HS-27A (cell line): ENCODE measurements at regions not wholly inside any gene's neighbourhood (a gene's known extent, or its start where the extent isn't known, plus 50 kb on each side); places are given as distances from the start of the nearest gene placed in this dataset.

ENCODE experiments used
- DNase-seq: peaks from one replicate; pipeline ENCODE4 v3.0.0-alpha.2; 2012; ENCODE audit warnings: low read depth, missing footprints

GRCh38 chr5:88396751-88397281 lies 128.2 kb upstream of the TMEM161B start:
- no peak for DNase-seq

GRCh38 chr5:88396000-88396535 lies 127.4 kb upstream of the TMEM161B start:
- no peak for DNase-seq

- no peak for DNase-seq
Measured at GRCh38 chr5:88395264-88395663, 126.6 kb upstream of the TMEM161B start.

GRCh38 chr5:88394536-88395175 lies 126.0 kb upstream of the TMEM161B start:
- no peak for DNase-seq

GRCh38 chr5:88393716-88394535 lies 125.3 kb upstream of the TMEM161B start:
- no peak for DNase-seq

GRCh38 chr5:88393042-88393441 lies 124.4 kb upstream of the TMEM161B start:
- no peak for DNase-seq

GRCh38 chr5:88391991-88392390 lies 123.3 kb upstream of the TMEM161B start:
- DNase-seq = no peak

- no peak for DNase-seq
Measured at GRCh38 chr5:88391116-88391515, 122.5 kb upstream of the TMEM161B start.

GRCh38 chr5:88390481-88390880 lies 121.8 kb upstream of the TMEM161B start:
- DNase-seq = no peak

GRCh38 chr5:88390096-88390441 lies 121.4 kb upstream of the TMEM161B start:
- no peak for DNase-seq

GRCh38 chr5:88389338-88390095 lies 120.9 kb upstream of the TMEM161B start:
- DNase-seq = no peak

- DNase-seq = no peak
Measured at GRCh38 chr5:88388476-88389337, 120.1 kb upstream of the TMEM161B start.

GRCh38 chr5:88384886-88385285 lies 116.2 kb upstream of the TMEM161B start:
- no peak for DNase-seq

- DNase-seq = no peak
Measured at GRCh38 chr5:88380332-88380731, 111.7 kb upstream of the TMEM161B start.

- DNase-seq = no peak
Measured at GRCh38 chr5:88377705-88378656, 109.3 kb upstream of the TMEM161B start.

- DNase-seq = no peak
Measured at GRCh38 chr5:88377240-88377639, 108.6 kb upstream of the TMEM161B start.

GRCh38 chr5:88376728-88377127 lies 108.1 kb upstream of the TMEM161B start:
- no peak for DNase-seq

GRCh38 chr5:88374391-88374790 lies 105.7 kb upstream of the TMEM161B start:
- no peak for DNase-seq

- DNase-seq = no peak
Measured at GRCh38 chr5:88370824-88371223, 102.2 kb upstream of the TMEM161B start.

- DNase-seq = no peak
Measured at GRCh38 chr5:88368201-88368600, 99.6 kb upstream of the TMEM161B start.
